HFF-Myc (cell line): ENCODE measurements at regions not wholly inside any gene's neighbourhood (a gene's known extent, or its start where the extent isn't known, plus 50 kb on each side); places are given as distances from the start of the nearest gene placed in this dataset.

Experiments
- DNase-seq: peaks from one replicate; pipeline ENCODE4 v3.0.0-alpha.2; 2011; ENCODE audit warnings: low read depth; ENCODE audit errors: extremely low read depth
- H3K4me3 ChIP-seq: replicated peaks from 2 replicates; pipeline ENCODE4 v1.5.1; 2011; ENCODE audit warnings: low read depth, mild to moderate bottlenecking, control low read depth, low read length
- CTCF ChIP-seq: IDR thresholded peaks from 2 replicates; pipeline ENCODE4 v1.5.1; 2012; ENCODE audit warnings: mild to moderate bottlenecking, low read depth, low read length, control low read depth; ENCODE audit errors: missing control alignments

- TF ChIP-seq CTCF: no peak
- H3K4me3 ChIP-seq: no peak overlapping the region
- no peak for DNase-seq
Measured at GRCh38 chr15:98382139-98382538, 266.2 kb upstream of the IGF1R start.

GRCh38 chr15:98383571-98383970, 264.8 kb upstream of the IGF1R start:
- DNase-seq: no peak
- no peak overlapping the region for H3K4me3 ChIP-seq
- TF ChIP-seq CTCF: no peak

- no peak for DNase-seq
- TF ChIP-seq CTCF: no peak
Measured at GRCh38 chr15:98384328-98385029, 263.9 kb upstream of the IGF1R start.

GRCh38 chr15:98385752-98386381, 262.5 kb upstream of the IGF1R start:
- no peak for DNase-seq
- no peak for TF ChIP-seq CTCF
- H3K4me3 ChIP-seq: no peak overlapping the region

More at GRCh38 chr15:98384328-98385029, 263.9 kb upstream of the IGF1R start:
- H3K4me3 ChIP-seq: no peak overlapping the region

- H3K4me3 ChIP-seq: no peak overlapping the region
- TF ChIP-seq CTCF: no peak
- DNase-seq: no peak
Measured at GRCh38 chr15:98386561-98386960, 261.8 kb upstream of the IGF1R start.

GRCh38 chr15:98387866-98388265, 260.5 kb upstream of the IGF1R start:
- TF ChIP-seq CTCF: no peak
- DNase-seq: no peak
- H3K4me3 ChIP-seq: no peak overlapping the region
